ENCODE measurements at regions not wholly inside any gene's neighbourhood (a gene's known extent, or its start where the extent isn't known, plus 50 kb on each side); places are given as distances from the start of the nearest gene placed in this dataset.

DNA sequence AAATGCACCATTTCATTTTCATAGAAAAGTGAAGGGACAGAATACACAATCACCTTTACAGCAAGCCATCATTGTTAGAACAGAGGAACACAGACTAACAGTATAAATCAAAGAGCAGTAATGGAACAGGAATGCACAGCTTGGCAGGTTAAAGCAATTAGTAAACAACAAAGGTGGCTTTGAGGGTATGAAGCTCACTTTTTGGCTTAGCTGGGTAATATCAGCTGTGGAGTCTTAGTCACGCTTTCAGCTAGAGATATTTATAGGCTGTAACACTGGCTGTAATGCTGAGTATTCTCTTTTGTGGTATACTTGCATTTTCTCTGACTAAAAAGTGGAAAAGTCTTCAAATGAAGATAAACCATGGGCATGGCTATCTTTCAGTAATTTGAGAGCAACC lies 1780.5 kb downstream of the LRRC4C start:
- Histone ChIP-seq H3K36me3 (no peaks in the 10 kb centered on the region), H3K27me3 (no peaks in the 10 kb centered on the region), H3K4me1 (no peaks in the 10 kb centered on the region), H3K9me3 (no peaks in the 10 kb centered on the region), H3K27ac (no peak overlapping the region), H3K4me3 (no peak overlapping the region)
- TF ChIP-seq POLR2A (IDR thresholded peaks at IDR 0.05) (no peak), CTCF (IDR thresholded peaks at IDR 0.05) (no peak)
- no peak for DNase-seq

DNA sequence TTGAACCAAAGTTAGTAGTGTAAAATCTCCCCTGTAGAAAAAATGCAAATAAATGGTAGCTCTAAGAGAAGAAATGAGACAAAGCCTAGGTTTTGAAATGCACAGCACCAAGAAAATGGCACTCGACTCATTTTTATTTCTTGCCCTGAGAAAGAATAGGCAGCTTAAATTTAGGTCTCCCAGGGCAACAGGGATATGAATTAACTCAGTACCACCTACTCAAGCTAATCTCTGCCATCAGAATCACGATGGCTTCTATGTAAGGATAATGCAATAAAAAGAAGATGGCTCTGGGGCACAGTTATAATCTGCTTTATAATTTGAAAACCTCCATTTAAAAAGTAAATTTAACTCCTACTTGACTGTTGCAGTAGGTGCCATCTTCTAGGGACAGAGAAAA lies 1784.3 kb downstream of the LRRC4C start:
- no peak overlapping the region for H3K4me3 ChIP-seq
- H3K27me3 ChIP-seq = no peaks in the 10 kb centered on the region
- H3K4me1 ChIP-seq = no peaks in the 10 kb centered on the region
- TF ChIP-seq CTCF (IDR thresholded peaks at IDR 0.05) (no peak), POLR2A (IDR thresholded peaks at IDR 0.05) (no peak)
- H3K27ac ChIP-seq = no peak overlapping the region
- no peaks in the 10 kb centered on the region for H3K9me3 ChIP-seq
- DNase-seq = no peak
- no peaks in the 10 kb centered on the region for H3K36me3 ChIP-seq

- H3K36me3 ChIP-seq = no peaks in the 10 kb centered on the region
- no peaks in the 10 kb centered on the region for H3K4me1 ChIP-seq
- no peak overlapping the region for H3K4me3 ChIP-seq
- no peaks in the 10 kb centered on the region for H3K27me3 ChIP-seq
- TF ChIP-seq POLR2A (IDR thresholded peaks at IDR 0.05) (no peak), CTCF (IDR thresholded peaks at IDR 0.05) (no peak)
- no peaks in the 10 kb centered on the region for H3K9me3 ChIP-seq
- H3K27ac ChIP-seq = no peak overlapping the region
- DNase-seq = no peak
These were observed 1784.7 kb downstream of the LRRC4C start for GRCh38 chr11:39674761-39675160.

GRCh38 chr11:39674024-39674423 lies 1785.4 kb downstream of the LRRC4C start:
- Histone ChIP-seq H3K4me3 (no peak overlapping the region), H3K4me1 (no peaks in the 10 kb centered on the region), H3K36me3 (no peaks in the 10 kb centered on the region), H3K9me3 (no peaks in the 10 kb centered on the region), H3K27me3 (no peaks in the 10 kb centered on the region), H3K27ac (no peak overlapping the region)
- no peak for TF ChIP-seq CTCF (IDR thresholded peaks at IDR 0.05)
- no peak for TF ChIP-seq POLR2A (IDR thresholded peaks at IDR 0.05)
- no peak for DNase-seq

- no peaks in the 10 kb centered on the region for H3K9me3 ChIP-seq
- no peaks in the 10 kb centered on the region for H3K27me3 ChIP-seq
- H3K4me1 ChIP-seq = no peaks in the 10 kb centered on the region
- no peak overlapping the region for H3K27ac ChIP-seq
- no peaks in the 10 kb centered on the region for H3K36me3 ChIP-seq
- TF ChIP-seq CTCF (IDR thresholded peaks at IDR 0.05) (no peak), POLR2A (IDR thresholded peaks at IDR 0.05) (no peak)
- H3K4me3 ChIP-seq = no peak overlapping the region
- DNase-seq = no peak
These were observed 1790.8 kb downstream of the LRRC4C start for GRCh38 chr11:39668640-39669039.

DNA sequence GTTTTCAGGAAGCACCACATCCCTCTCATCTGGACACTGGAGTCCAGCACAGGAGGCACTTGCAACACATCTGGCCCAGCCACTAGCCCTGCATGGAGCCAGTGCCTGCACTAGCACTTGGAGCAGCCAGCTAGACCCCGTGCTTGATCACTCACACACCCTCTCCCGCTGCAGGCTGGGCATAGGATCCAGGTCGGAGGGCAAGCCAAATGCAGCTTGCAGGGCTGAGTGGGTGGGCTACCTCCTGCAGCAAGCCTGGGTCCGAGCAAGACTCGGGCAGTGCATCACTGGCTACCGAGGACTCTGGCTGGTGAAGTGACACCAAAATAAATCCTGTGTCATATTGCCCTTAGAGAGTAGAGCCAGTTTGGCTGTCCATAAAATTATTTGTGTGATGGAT lies 1795.4 kb downstream of the LRRC4C start:
- H3K36me3 ChIP-seq = no peaks in the 10 kb centered on the region
- no peaks in the 10 kb centered on the region for H3K9me3 ChIP-seq
- H3K4me3 ChIP-seq = no peak overlapping the region
- no peak for DNase-seq
- no peak for TF ChIP-seq POLR2A (IDR thresholded peaks at IDR 0.05)
- no peak for TF ChIP-seq CTCF (IDR thresholded peaks at IDR 0.05)
- H3K27me3 ChIP-seq = no peaks in the 10 kb centered on the region
- no peak overlapping the region for H3K27ac ChIP-seq
- no peaks in the 10 kb centered on the region for H3K4me1 ChIP-seq
